ENCODE measurements at regions not wholly inside any gene's neighbourhood (a gene's known extent, or its start where the extent isn't known, plus 50 kb on each side); places are given as distances from the start of the nearest gene placed in this dataset.

DNA sequence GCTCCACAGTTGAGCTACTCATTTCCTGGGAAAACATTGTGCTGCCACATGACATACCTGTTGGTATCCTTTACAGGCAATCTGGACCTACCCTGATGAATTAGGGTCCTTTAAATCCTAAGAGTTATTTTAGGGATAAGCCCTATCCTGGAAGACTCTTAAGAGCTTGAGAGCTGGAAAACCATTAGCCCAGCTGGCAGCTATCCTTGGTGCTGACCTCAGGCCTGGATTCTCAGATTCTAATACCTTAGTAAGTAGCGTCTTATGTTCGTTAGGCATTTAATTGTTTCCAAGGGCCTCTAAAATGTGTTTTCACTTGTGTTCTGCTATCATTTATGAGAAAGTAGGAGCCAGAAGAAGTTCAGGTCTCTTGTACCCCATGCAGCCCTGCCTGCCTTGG, 93.0 kb upstream of the SORCS3 start:
- Mint-ChIP-seq H3K4me1 (no peaks in the 10 kb centered on the region), H3K9me3 (no peaks in the 10 kb centered on the region), H3K27me3 (peaks cover 16% of the 10 kb centered on the region), H3K4me3 (no peak overlapping the region), H3K27ac (no peak overlapping the region)
- ATAC-seq (no peak), DNase-seq (no peak)

DNA sequence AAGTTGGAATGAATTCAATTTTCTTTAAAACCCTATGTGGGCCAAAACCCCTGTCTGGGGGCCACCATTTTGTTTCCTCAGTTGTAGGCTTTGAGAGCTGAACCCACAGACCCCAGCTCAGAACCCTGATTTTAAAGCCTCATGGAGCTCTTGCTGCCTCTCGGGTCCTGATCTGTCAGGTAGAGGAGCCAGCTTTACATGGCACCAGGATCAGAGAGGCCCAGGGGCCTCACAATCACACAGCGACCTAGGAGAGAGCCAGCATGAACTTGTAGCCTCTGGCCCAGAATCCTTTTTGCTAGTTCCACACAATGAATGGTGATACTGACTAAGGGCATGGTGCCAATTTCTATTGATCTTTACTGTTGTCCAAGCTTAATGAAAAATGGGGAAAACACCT, 84.3 kb upstream of the SORCS3 start:
- no peak for DNase-seq
- ATAC-seq, result no peak
- Mint-ChIP-seq H3K27me3 (peaks cover 20% of the 10 kb centered on the region), H3K27ac (no peak overlapping the region), H3K4me1 (peaks cover 5% of the 10 kb centered on the region), H3K4me3 (no peak overlapping the region), H3K9me3 (no peaks in the 10 kb centered on the region)

DNA sequence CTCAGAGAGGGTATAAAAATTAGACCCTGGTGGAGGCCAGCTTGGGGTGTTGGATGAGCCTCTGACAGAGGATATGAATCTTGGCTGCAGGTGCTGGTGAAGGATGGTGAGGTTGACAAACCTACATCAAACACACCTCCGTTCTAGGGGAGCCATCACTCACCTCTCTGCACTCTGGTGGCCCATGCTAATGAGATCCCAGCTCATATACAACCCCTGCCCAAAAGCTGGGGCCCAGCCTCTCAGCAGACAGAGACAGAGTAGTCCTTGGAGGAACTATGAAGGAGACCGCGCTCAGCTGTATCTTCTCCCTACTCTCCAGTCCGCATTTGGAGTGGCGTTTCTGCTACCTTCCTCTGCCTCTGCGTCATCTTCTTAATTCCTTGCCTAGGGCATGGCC, 83.1 kb upstream of the SORCS3 start:
- H3K27me3 Mint-ChIP-seq, result peaks cover 24% of the 10 kb centered on the region
- H3K4me1 Mint-ChIP-seq, result peaks cover 5% of the 10 kb centered on the region
- DNase-seq (no peak), ATAC-seq (no peak)
- no peak overlapping the region for H3K27ac Mint-ChIP-seq
- no peak overlapping the region for H3K4me3 Mint-ChIP-seq
- no peaks in the 10 kb centered on the region for H3K9me3 Mint-ChIP-seq

DNA sequence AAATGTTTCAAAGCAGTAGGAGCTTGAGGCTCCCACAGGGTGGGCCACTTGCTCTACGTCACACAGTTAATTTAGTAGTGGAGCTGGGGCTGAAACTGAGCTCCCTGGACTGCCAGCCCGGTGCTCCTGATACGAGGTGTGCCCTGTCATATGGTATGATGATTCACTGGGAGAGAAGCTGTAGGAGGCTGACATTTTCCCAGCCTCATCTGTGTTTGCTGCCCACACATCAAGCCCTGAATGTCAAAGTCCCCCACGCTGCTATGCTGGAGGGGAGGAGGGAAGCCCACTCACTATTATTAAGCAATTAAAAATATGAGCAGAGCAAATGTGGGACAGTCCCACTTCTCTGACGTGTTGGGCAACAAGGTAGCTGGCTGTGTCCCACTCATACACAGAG, 81.2 kb upstream of the SORCS3 start:
- no peak overlapping the region for H3K27ac Mint-ChIP-seq
- ATAC-seq (no peak), DNase-seq (no peak)
- peaks cover 5% of the 10 kb centered on the region for H3K4me1 Mint-ChIP-seq
- no peak overlapping the region for H3K4me3 Mint-ChIP-seq
- no peaks in the 10 kb centered on the region for H3K9me3 Mint-ChIP-seq
- H3K27me3 Mint-ChIP-seq, result peaks cover 38% of the 10 kb centered on the region

DNA sequence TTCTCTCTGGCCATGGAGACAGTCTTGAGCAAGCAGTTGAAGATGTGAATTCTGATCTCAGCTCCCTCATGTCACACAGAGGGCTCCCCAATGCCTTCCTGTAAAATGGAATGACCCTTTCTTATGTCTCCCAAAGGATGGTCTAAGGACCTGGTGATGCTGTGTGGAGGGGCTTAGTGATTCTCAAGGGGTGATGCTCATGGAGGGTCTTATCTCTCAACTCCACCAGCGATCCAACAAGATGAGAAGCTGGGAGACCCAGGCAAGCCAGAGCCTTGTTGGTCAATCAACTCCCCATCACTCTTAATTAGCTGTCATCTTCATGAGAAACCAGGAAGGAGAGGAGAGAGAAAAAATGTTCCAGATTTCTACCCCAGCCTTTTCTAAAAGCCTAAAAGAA, 78.0 kb upstream of the SORCS3 start:
- Mint-ChIP-seq H3K9me3 (no peaks in the 10 kb centered on the region), H3K27me3 (peaks cover 35% of the 10 kb centered on the region), H3K4me1 (peaks cover 5% of the 10 kb centered on the region), H3K4me3 (no peak overlapping the region), H3K27ac (no peak overlapping the region)
- ATAC-seq (no peak), DNase-seq (no peak)

DNA sequence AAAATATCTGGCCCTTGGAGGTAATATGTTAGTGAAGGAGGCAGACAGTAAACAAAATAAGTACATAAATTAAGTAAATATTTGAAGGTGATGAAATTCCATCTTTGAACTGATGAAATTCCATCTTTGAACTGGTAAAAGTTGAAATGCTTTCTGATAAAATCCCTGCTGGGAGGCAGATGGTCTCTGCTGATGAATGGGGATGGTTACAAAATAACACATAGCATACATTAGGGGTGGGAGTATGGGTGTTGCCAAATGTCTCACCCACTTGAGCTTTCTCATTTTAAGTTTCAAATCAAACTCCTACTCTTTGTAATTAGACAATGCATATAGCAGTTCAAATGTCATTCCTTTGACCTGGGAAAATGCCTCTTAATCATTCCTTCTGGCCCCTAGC, 77.5 kb upstream of the SORCS3 start:
- no peak for ATAC-seq
- DNase-seq, result no peak
- Mint-ChIP-seq H3K27me3 (peaks cover 30% of the 10 kb centered on the region), H3K4me3 (no peak overlapping the region), H3K27ac (no peak overlapping the region), H3K4me1 (peaks cover 5% of the 10 kb centered on the region), H3K9me3 (no peaks in the 10 kb centered on the region)

DNA sequence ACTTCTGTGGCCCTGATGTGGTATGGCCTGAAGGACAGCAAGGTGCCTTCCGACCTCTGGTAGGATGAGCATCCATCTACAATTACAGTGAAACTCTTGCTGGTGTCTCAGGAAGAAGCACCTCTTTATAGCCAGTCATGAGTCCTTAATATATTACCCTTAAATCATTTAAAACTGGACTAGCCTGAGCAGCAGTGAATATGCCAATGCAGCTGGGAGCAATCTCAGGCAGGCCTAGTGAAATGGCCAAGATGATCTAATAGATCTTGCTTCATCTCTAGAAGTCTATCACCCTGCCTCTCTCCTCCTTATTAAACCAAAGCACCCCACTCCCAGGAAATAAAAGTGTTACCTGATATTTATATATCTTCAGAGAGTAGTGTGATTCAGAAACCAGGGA, 66.7 kb upstream of the SORCS3 start:
- H3K9me3 Mint-ChIP-seq, result peaks cover 19 to 21% of the 10 kb centered on the region in 2 donors
- ATAC-seq (no peak), DNase-seq (no peak)
- H3K27ac Mint-ChIP-seq, result no peak overlapping the region
- H3K27me3 Mint-ChIP-seq, result peaks cover 29% of the 10 kb centered on the region
- no peak overlapping the region for H3K4me3 Mint-ChIP-seq
- H3K4me1 Mint-ChIP-seq, result no peaks in the 10 kb centered on the region

DNA sequence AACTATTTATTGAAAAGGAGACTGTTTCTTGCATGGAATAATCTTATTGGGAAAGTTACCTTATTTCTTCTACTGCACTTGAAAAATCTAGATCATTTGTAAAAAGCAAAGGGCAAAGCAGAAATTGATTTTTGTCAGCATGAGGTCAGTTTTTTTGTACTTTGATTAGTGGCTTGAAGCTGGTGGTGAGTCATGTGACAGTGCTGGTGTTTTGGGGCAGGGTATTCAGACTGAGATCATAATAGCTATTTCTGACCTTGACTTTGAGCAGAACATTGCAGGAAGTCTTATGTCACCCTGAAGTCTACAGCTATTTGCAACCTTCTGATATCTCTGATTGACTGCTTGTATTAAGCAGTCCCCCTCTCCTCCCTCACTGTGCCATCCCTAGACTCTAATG, 66.3 kb upstream of the SORCS3 start:
- Mint-ChIP-seq H3K27ac (no peak overlapping the region), H3K4me1 (no peaks in the 10 kb centered on the region), H3K27me3 (peaks cover 29% of the 10 kb centered on the region), H3K9me3 (peaks cover 15 to 17% of the 10 kb centered on the region in 2 donors), H3K4me3 (no peak overlapping the region)
- DNase-seq, result no peak
- no peak for ATAC-seq

DNA sequence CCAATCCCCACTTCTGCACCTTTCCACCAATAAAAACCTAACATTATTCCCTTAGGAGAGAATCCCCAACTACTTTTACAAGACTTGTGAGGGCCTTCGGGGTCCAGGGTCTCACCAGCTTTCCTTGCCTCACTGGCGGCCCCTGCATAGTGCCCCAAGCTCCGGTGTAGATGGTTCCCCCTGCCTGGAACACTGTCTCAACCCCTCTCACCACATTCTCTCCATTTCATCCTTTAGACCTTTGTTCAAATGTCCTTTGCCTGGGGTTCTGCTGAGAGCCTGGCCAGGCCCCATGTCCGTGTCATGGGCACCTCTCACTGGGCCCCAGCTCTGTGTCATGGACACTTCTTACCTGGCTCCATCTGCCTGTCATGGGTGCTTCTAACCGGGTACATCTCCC, 64.5 kb upstream of the SORCS3 start:
- DNase-seq, result no peak
- Mint-ChIP-seq H3K27me3 (peaks cover 35% of the 10 kb centered on the region), H3K4me1 (no peaks in the 10 kb centered on the region), H3K9me3 (peaks cover 3 to 4% of the 10 kb centered on the region in 2 donors), H3K4me3 (no peak overlapping the region), H3K27ac (no peak overlapping the region)
- no peak for ATAC-seq

DNA sequence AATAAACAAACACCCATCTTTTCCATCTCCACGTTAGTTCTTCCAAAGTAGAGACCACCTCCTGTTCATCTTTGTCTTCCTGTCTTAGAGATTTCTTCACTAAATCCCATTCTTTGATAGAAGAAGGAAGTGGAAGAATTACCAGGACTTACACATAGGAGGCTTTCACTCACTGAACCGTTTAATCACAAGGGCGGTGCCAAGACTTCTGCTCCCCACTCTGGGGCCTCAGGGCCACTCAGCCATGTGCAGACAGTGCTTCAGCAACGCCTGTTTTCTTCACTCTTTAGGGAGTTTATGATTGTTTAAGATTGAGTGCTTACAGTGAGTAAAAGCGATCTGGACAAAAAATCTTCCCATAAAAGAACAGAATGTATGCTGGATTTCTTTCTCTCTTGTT, 63.9 kb upstream of the SORCS3 start:
- H3K27ac Mint-ChIP-seq, result no peak overlapping the region
- H3K9me3 Mint-ChIP-seq, result no peaks in the 10 kb centered on the region
- no peaks in the 10 kb centered on the region for H3K4me1 Mint-ChIP-seq
- no peak for ATAC-seq
- no peak for DNase-seq
- H3K4me3 Mint-ChIP-seq, result no peak overlapping the region
- peaks cover 32% of the 10 kb centered on the region for H3K27me3 Mint-ChIP-seq

DNA sequence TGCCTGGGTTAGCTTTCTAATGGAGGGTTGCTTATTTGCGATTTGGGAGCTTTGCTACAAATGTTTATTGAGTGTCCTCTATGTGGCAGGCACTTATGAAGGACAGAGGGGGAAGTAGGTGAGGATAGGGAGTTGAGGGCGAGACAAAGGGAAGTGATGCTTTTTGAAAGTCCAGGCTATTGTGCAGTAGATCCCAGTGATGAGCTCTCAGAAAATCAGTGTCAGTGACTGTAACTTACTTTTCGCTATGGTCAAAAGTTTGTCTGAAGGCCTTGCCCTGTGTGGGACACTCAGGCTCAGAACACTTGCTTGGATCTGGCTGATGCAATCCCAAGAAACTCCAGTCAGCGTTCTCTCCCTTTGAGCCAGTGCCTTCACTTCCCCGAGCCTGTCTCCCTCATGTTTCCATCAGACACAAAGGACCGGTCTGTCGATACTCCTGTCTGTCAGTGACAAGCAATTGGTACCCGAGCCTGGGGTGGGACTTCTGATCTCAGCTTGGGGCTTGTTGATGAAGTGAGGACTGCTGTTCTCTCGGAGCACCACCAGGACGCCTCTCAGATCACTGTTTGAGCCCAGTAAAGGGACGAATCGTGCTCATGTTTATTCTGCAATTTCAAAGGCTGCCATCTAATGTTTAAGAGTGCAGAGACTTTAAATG, 63.1 kb upstream of the SORCS3 start:
- Mint-ChIP-seq H3K4me1 (peaks cover 7% of the 10 kb centered on the region), H3K4me3 (no peak overlapping the region), H3K9me3 (peaks cover 0 to 6% of the 10 kb centered on the region in 2 donors), H3K27me3 (peaks cover 36% of the 10 kb centered on the region), H3K27ac (peak overlapping the region; percentile 86)
- DNase-seq (no peak), ATAC-seq (no peak)

DNA sequence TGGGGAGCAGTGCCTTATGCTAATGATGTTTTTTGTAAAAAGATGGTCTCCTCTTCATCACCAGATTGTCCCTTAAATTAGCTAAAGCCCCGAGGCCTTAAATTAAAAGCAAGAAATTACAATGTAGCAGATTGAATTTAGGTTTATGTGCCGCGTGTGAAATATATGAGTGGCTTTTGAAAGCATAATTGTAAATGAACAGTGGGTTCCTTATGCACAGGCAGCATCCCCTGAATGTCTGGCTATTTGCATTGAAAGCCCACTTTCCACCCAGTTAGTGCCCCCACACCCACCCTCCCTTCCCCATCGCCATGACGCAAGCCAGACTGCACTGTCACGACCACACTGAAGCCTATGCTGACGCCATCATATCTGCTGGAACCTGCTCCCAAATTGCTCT, 62.4 kb upstream of the SORCS3 start:
- Mint-ChIP-seq H3K9me3 (peaks cover 0 to 13% of the 10 kb centered on the region in 2 donors), H3K4me3 (no peak overlapping the region), H3K27me3 (peaks cover 42% of the 10 kb centered on the region)

DNA sequence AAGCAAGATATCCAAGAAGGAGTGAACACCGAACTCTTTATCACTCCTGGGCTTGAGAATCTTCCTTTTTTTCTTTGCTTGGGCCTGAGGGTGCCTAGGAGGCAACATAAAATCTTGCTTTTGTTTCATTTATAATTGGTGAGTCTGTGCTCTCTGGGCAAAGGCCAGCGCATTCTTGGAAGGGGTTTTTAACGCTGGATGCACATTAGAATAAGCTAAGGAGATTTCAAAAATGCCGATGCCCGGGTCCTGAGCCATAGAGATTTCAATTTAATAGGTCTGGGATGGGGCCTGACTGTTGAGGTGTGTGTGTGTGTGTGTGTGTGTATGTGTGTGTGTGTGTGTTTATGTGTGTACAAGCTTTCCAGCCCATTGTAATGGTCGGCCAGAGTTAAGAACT, 62.0 kb upstream of the SORCS3 start:
- DNase-seq, result no peak
- ATAC-seq, result no peak
- Mint-ChIP-seq H3K9me3 (peaks cover 0 to 16% of the 10 kb centered on the region in 2 donors), H3K27ac (peak overlapping the region in 1 of 2 donors; percentile 23), H3K4me3 (no peak overlapping the region), H3K27me3 (peaks cover 47% of the 10 kb centered on the region), H3K4me1 (peaks cover 7% of the 10 kb centered on the region)

More for the DNA sequence above, 62.4 kb upstream of the SORCS3 start:
- Mint-ChIP-seq H3K4me1 (peaks cover 7% of the 10 kb centered on the region), H3K27ac (no peak overlapping the region)
- ATAC-seq (no peak), DNase-seq (no peak)

DNA sequence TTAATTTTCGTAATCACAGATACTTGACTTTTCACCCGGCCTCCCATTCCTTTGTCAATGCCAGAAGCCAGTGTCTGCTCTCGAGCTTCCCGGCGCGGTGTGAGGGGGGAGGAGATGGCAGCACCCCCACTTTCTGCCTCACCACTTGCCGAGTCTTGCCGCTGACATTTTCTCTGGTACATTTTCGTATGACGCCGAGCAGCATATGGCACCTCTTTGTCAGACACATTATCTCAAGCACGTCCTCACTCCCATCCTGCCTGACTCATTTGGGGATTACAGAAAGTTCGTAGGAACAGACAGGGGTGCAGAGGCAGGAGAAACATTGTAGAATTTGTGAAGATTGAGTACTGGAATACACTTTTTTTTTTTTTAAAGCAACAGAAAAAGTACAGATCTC, 60.8 kb upstream of the SORCS3 start:
- no peak for ATAC-seq
- Mint-ChIP-seq H3K4me3 (no peak overlapping the region), H3K27me3 (peaks cover 52% of the 10 kb centered on the region), H3K4me1 (peaks cover 7% of the 10 kb centered on the region), H3K27ac (no peak overlapping the region), H3K9me3 (peaks cover 0 to 16% of the 10 kb centered on the region in 2 donors)
- DNase-seq, result no peak

DNA sequence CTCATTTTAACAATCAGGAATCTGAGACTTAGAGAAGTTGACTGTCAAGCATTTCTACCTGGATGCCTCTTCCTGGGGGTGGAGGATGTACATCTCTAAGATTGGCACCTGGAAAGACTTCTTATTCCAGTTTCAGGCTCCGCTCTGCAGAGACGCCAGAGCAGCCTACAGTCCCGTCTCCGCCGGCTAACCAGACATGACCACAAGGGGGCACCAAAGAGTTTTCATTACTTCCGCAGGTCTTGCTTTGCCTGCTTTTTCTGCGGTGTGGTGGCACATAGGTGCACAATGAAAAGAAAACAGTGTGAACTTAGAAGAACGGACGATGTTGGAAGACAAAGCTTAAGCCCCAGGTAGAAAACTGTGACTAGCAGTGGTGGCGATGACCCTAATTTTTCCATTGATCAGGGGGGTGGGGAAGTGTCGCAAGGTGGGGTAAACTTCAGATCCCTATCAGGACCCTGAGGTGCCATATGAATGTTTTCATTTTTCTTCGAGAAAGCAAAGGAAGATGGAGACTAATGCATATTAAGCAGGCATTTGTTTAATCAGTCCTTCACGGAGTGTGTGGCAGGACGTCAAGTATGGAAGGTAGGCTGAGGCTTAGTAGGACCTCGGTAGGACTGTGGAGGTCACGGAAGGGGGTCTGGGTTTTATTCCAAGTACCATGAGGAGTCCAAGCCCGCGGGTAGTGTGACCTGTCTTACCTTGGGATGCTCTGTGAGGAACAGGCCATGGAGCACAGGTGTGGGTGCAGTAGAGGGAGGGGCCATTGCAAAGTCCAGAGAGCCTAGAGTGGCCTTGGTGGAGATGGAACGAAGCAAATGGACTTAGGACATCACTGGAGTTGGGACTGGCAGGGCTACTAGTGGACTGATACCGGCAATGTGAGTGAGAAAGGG, 60.1 kb upstream of the SORCS3 start:
- no peak overlapping the region for H3K27ac Mint-ChIP-seq
- H3K4me1 Mint-ChIP-seq, result peaks cover 7% of the 10 kb centered on the region
- peaks cover 52% of the 10 kb centered on the region for H3K27me3 Mint-ChIP-seq
- DNase-seq, result peak; percentile 57 to 62
- peak; percentile 71 for ATAC-seq
- H3K4me3 Mint-ChIP-seq, result no peak overlapping the region
- peaks cover 0 to 16% of the 10 kb centered on the region in 2 donors for H3K9me3 Mint-ChIP-seq

DNA sequence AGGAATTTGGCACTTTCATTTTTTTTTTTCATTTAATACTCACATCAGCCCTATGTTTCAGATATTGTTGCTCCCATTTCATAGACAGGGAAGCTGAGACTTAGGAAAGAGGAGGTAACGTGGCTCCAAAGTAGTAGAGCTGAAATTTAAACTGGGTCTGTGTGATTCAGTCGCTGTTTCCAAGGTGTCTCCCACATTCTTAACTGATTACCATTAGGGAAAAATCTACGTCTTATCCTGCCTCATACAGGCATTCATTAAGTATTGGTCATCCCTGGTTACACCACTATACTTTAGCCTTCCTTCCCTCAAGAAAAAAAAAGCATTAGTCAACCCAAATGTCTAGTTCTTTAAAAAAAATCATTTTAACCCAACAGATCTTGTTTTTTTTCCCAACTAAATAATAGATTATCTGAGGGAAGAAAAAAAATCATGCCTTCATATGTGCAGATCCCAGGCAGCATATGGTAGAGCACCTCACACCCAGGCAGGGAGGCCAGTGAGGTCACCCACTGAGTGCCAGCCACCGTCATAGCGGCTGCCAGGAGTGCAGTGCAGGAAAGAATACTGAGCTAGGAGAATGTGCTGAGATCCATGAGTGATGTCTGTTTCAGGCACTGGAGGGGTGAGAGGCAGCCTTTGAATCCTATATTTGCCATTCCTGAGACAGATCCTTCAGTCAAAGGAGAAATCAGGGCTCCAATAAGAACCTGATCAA, 59.0 kb upstream of the SORCS3 start:
- Mint-ChIP-seq H3K9me3 (peaks cover 0 to 16% of the 10 kb centered on the region in 2 donors), H3K4me1 (peaks cover 15% of the 10 kb centered on the region), H3K4me3 (no peak overlapping the region), H3K27ac (no peak overlapping the region), H3K27me3 (peaks cover 52% of the 10 kb centered on the region)
- ATAC-seq, result no peak
- no peak for DNase-seq

Measured in stimulated activated naive CD8-positive, alpha-beta T cell treated with anti-CD3 and anti-CD28 coated beads, Interleukin-15, amount 100 ng/mL, for 72 hours (primary cell).